C4-2B (cell line): ENCODE measurements at regions not wholly inside any gene's neighbourhood (a gene's known extent, or its start where the extent isn't known, plus 50 kb on each side); places are given as distances from the start of the nearest gene placed in this dataset.

Experiments used
- H3K27ac ChIP-seq: fragments of 450-650 bp; 2 replicates; pipeline ENCODE4 v1.5.1; 2017
- CTCF ChIP-seq: fragments of 450-650 bp; conservative IDR thresholded peaks from 2 replicates; pipeline ENCODE4 v1.5.1; 2017; ENCODE audit warnings: mild to moderate bottlenecking
- ZFX ChIP-seq: fragments of 450-650 bp; IDR thresholded peaks from 2 replicates; pipeline ENCODE4 v1.6.1; 2017

- H3K27ac ChIP-seq: no peak overlapping the region
- TF ChIP-seq CTCF: no peak
- no peak for TF ChIP-seq ZFX
Measured at GRCh38 chr7:52482076-52482475, 553.4 kb upstream of the POM121L12 start.

GRCh38 chr7:52481571-52481970, 553.9 kb upstream of the POM121L12 start:
- H3K27ac ChIP-seq: no peak overlapping the region
- no peak for TF ChIP-seq CTCF
- TF ChIP-seq ZFX: no peak

GRCh38 chr7:52479990-52480389, 555.4 kb upstream of the POM121L12 start:
- no peak for TF ChIP-seq CTCF
- TF ChIP-seq ZFX: no peak
- no peak overlapping the region for H3K27ac ChIP-seq

GRCh38 chr7:52475001-52475582, 560.3 kb upstream of the POM121L12 start:
- TF ChIP-seq ZFX (no peak), CTCF (no peak)

GRCh38 chr7:52473756-52474155, 561.7 kb upstream of the POM121L12 start:
- no peak overlapping the region for H3K27ac ChIP-seq

More at GRCh38 chr7:52475001-52475582, 560.3 kb upstream of the POM121L12 start:
- H3K27ac ChIP-seq: no peak overlapping the region

GRCh38 chr7:52472006-52472620, 563.3 kb upstream of the POM121L12 start:
- TF ChIP-seq CTCF: no peak
- no peak for TF ChIP-seq ZFX
- H3K27ac ChIP-seq: no peak overlapping the region

More at GRCh38 chr7:52473756-52474155, 561.7 kb upstream of the POM121L12 start:
- TF ChIP-seq CTCF (no peak), ZFX (no peak)

- no peak overlapping the region for H3K27ac ChIP-seq
Measured at GRCh38 chr7:52465216-52465615, 570.2 kb upstream of the POM121L12 start.

More at GRCh38 chr7:52465216-52465615, 570.2 kb upstream of the POM121L12 start:
- TF ChIP-seq CTCF (no peak), ZFX (no peak)
